DMS114 treated with DMSO at 0.1 percent for 48 hours (cell line): ENCODE measurements at regions not wholly inside any gene's neighbourhood (a gene's known extent, or its start where the extent isn't known, plus 50 kb on each side); places are given as distances from the start of the nearest gene placed in this dataset.
"Not testable (repeated sequence)": the region's sequence is repeated elsewhere in the genome, so short reads cannot be mapped to it uniquely, and the experiment has no call there.

Source experiments
- DNase-seq: peaks from one replicate; lab custom pipeline; 2025; ENCODE audit not compliant: unreplicated experiment; lab: John Stamatoyannopoulos, UW

DNA sequence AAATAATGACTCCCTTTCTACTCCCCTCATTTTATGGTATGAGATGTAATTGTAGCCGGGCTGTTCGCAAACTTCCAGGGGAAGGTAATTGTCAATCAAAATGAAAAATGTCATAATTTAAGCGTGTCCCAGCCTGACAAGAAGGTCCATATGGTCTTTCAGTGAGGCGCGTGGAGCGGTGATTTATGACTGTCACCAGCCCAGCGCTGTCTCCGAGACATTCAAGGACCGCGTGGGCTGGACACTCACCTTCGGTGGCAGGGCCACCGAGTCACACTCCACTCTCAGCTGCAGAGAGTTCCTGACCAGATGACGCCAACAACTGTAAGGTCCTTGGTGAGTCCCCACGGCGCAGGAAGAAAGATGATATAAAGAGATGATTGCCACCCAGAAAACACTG lies 157.7 kb upstream of the TNRC6C start:
- no peak for DNase-seq

DNA sequence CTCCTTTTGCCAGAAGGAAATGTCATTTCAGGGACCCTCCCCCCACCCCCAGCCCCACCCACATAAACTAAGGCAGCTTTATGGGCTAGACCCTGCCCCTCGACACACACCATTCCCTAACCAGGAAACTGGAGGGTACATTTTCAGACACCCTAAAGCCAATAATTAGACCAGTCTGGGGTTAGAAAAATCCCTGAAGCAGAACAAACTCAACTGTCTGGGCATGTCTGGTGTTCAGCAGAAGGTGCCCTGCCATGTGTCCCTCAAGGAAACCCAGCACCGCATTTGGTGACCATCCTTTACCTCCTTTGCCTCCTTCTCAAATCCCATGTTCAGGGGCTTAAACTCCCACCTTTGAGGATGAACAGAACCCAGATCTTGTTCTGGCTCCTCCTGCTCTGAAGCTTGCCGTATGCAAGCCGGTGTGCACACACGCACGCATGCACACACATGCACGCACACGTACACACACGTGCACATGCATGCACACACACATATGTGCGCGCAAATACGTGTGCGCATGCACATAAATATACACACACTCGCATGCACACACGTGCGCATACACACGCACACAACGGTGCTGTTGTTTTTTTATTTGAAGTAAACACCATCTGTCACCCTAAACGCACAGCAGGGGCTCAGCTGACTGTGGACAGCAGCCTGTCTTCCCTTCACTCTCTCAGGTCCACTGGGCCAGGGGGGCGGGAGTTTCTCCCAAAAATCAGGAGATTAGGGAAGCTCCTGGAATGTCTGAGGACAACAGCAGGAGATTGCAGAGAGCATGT lies 156.8 kb upstream of the TNRC6C start:
- DNase-seq: no peak

DNA sequence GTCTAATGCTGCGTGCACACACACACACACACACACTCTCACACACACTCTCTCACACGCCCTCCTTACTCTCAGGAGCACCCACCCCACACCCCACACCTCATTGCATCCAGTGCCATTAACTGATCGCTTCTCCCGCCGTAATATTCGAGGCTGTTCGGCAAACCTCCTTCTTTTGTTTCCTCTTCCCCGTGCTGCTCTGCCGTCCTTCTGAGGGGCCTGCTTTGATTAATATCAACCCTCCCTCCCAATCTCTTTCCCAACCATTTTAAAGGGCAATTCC lies 156.2 kb upstream of the TNRC6C start:
- no peak for DNase-seq

DNA sequence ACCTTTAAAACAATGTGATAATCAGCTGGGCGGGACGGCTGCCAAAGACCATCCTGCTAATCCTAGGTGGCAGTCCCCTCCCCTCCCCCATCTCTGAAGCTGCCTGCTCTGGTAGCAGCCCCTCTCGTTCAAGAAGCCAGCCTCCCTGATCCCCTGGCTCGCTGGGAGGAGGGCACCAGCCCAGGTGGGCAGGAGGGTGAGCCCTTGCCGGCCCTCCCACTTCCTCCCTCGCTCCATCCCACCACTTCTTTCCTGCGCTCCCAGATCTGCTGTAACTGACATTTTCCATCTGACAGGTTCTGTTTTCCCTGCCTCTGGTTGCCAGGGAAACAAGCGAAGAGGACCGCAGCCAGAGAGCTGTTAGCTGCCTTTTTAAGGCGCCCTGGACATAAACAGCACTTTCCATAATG lies 155.7 kb upstream of the TNRC6C start:
- no peak for DNase-seq

DNA sequence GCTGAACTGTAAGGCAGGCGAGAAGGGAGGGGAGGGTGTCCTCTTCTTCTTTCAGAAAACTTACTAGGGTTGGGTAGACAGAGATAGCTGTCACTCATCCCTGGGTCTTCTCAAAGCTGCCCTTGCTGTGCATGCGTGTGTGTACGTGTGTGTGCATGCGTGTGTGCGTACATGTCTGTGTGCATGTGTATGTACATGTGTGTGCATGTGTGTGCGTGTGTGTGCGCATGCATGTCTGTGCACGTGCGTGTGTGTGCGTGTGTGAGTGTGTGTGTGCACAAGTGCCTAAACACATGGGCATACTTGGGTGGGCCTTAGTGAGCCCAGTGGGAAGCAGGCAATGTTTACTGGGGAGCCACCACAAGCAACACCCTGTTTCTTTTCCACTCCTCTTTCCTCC lies 154.8 kb upstream of the TNRC6C start:
- DNase-seq: no peak

DNA sequence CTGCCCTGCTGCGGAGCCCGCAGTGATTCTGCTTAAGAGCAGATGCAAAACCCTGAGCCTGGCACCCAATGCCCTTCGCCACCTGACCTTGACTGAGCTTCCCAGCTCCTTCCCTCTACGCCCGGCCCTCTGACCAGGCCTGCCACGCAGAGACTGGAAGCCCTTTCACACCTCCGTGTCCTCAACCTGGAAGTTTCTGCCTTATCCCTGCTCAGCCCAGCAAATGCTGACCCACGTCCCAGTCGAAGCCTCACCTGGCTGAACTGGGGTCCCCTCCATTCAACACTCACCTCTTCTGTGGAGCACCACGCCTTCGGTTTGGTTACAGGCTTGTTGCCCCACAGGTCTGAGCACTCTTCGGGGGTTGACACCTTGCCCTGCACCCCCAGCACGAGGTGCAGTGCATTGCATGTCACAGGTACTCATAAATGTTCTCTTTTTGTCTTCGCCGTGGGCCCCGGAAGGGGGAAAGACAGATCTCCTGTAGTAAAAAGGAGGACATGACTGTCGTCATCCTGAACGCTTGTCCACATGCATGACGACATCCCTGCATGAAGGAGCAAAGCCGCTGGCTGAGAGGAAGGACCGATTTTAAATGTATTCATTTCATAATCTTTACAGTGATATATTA lies 153.6 kb upstream of the TNRC6C start:
- DNase-seq: no peak

DNA sequence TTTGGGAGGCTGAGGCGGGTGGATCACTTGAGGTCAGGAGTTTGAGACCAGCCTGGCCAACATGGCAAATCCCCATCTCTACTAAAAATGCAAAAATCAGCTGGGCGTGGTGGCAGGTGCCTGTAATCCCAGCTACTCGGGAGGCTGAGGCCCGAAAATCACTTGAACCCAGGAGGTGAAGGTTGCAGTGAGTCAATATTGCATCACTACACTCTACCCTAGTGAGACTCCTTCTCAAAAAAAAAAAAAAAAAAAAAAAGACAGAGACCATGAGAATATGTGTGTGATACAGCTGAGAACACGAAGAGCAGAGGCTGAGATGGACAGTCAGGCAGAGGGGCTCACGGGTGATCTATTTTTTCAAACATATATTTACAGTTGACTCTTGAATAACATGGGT lies 152.5 kb upstream of the TNRC6C start:
- not testable (repeated sequence) for DNase-seq

DNA sequence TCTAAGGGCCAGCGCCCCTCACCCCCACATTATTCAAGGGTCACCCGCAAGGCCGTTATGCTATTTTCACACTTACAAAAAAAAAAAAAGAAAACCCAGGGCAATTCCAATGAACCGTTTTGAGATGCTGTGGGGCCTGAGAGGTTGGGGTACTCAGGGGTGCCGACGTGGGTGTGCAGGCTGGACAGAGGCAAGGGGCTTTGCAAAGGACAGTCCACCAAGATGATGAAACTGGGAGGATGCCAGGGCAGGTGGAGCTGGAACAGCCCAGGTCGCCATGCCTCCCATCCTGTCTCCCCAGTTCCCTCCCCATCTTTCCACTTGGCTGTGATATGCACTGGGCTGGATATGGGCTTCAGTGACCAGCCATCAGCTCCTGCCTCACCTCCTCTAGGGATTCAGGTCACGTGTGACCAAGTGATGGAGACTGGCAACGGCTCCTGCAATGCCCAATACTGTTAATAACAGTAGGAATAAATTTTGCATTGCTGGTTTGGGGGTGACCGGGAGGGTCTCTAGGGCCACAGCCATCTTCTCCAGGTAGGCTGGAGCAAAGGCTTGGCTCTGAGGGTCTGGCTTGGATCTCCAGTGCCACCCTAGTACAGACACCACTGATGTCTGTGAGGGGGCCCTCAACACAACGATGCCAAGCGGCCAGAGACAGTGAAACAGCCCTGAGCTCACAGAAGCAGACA lies 151.3 kb upstream of the TNRC6C start:
- no peak for DNase-seq

DNA sequence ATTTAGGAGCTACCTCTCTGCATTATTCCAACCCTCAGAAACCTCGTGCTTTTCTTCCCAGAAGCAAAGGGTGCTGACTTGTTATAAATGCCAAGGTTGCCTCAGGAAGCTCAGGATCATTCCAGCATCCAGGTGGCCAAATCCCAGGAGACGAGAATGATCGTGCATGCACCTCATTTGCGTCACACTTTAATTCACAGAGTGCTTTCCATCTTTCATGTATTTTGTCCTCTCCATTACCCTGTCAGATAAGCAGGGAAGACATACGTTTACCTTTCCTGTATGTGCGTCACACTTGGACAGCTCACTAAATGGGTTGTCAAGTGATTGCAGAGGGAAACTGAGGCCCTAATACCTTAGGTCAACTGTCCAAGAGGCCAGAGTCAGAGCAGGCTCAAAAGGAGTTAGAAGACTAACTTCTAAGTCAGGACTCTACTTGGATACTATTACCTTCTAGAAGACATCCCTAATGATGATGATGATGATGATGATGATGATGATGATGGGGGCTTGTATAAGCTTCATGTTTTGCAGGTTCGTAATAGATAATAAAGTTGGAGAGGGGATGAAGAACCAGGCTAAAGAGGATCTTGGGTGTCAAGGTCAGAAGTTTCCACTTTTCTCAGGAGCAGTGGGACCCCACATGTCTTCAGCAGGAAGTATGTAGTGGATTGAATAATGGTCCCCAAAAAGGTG lies 150.6 kb upstream of the TNRC6C start:
- no peak for DNase-seq

DNA sequence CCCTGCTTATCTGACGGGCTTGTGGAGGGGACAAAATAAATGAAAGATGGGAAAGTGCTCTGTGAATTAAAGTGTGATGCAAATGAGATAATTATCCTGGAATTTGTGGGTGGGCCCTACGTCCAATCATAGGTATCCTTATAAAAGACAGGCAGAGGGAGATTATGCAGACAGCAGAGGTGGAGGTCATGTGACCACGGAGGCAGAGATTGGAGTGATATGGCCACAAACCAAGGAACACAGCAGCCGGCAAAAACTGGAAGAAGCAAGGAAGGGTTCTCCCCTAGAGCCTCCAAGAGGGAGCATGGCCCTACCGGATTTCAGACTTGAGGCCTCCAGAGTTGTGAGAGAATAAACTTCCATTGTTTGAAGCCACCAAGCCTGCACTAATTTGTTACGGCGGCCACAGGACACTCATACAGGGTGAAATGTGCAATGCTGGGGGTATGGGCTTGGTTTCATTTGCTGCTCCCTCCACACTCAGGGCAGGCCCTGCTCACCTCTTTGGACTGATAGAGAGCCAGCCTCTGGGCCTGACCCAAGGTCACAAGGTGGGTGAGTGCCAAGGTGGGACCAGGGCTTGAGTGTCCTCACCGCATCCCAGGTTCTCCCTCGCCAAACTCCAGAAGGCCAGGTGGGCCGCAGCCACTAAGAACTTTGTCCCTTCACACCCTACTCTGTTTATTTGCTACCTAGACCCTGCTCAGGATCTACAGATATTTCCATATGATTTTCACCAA lies 149.6 kb upstream of the TNRC6C start:
- DNase-seq: no peak

DNA sequence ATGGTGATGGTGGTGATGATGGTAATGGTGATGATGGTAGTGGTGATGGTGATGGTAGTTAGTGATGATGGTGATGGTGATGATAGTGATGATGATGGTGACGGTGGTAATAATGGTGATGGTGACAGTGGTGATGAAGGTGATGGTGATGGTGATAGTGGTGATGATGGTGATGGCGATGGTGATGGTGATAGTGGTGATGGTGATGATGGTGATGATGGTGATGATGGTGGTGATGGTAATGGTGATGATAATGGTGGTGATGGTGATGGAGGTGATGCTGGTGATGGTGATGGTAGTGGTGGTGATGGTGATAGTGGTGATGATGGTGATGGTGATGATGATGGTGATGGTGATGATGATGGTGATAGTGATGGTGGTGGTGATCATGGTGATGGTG lies 148.7 kb upstream of the TNRC6C start:
- no peak for DNase-seq

DNA sequence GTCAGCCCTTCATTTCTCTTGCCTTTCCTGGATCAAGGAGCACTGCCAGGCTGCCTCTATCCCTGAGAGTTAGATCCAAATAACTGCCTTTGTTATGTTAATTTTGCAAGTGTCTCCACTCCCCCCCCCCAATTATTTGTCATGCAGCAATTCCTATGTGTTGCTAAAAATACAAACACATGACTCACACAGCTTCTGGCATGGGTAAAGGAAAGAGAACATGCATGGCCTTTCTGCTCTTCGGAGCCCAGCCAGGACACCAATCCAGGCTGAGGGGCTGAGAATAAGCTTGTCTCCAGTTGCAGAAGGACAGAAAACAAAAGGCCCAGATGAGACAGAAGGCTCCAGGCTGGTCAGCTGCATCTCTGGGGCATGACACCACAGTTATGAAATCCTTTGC lies 148.0 kb upstream of the TNRC6C start:
- no peak for DNase-seq

DNA sequence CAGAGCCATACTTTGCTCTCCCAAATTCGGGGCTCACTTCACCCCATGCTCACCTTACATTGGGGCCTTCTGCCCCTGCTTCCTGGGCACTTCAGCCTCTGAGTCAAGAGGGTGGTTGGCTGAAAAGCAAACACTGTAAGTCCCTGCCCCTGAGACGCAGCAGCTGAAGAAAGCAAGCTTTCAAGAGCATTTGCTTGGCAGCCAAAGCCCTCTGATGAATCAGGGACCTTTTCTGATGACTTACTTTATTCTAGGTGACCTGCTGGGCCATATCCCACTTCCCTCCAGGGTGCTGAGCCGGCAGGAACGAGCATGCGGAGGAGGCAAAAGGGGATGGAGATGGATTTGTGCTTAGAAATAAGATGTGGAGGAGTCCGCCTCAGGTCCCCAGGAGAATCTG lies 147.0 kb upstream of the TNRC6C start:
- DNase-seq: no peak

DNA sequence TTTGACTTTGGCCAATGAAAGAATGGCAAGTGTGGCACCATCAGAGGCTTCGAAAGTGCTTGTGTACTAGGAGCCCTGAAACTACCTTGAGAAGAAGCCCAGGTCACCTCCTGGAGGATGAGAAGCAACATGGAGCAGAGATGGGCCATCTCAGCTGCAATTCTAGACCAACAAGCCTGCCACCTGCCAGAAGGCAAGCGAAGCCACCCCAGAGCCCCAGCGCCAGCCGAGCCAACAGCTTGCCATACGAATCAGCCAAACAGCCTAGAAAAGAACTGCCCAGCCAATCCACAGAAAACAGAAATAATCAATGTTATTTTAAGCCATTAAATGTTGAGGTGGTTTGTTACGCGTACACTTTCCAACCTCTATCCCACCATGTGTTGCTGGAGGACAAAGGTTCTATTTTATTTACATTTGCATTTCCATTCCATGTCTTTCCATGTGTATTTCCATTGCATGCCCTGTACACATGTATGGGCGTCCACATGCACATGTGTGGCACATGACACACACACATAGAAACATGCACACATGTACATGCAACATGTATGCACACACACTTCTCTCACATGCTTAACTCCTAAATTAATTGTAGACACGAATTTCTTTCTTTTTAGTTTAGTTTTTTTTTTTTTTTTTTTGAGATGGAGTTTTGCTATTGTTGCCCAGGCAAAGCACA lies 144.3 kb upstream of the TNRC6C start:
- no peak for DNase-seq

DNA sequence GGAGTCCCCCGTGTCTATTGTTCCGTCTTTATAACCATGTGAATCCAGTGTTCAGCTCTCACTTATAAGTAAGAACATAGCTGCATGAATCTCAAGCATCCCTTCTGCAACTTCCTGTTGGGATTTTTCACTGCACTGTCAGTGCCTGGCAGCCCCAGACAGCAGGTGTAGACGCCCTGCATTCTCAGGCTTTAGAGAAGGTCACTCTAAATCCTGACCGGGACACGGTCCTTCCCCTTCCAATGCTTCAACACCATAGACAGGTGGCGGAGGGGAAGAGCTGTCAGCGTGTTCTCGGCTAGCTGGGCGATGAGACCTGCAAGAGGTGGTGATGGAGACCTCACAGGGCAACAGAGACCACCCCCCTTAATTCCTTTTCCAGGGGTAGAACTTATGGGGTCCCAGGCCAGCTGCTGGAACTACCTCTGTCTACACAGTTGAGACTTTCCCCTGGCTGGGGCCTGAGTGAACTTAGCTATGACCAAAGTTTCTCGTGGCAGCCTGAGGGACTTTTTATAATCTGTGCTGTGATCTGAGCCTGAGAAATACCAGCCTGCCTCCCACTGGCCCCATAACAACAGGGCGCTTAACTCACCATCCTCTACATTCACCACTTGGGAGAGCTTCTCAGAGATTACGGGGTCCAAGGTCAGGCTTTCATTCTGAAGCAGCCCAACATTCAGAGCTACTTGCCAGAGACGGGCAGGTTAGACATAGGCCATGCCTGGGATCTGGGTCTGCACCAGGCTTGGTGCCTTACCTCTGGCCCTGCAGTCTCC lies 143.2 kb upstream of the TNRC6C start:
- no peak for DNase-seq

DNA sequence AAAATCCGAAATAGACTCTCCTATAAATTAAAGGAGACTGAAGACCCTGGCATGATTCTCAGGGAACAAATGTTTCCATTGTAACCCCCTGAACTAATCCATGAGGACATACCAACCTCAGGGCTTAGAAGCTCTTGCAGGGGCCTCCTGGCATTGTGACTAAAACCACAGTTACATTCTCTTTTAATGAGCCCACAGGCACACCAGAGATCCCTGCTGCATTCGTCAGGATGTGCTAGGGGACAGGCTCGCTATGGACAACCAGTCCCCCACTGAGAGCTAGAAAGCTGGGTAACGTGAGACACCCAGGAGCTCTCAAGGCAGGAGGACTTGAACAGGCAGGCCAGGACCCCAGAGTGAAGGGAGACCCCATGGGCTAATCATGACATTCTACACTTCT lies 140.6 kb upstream of the TNRC6C start:
- no peak for DNase-seq

DNA sequence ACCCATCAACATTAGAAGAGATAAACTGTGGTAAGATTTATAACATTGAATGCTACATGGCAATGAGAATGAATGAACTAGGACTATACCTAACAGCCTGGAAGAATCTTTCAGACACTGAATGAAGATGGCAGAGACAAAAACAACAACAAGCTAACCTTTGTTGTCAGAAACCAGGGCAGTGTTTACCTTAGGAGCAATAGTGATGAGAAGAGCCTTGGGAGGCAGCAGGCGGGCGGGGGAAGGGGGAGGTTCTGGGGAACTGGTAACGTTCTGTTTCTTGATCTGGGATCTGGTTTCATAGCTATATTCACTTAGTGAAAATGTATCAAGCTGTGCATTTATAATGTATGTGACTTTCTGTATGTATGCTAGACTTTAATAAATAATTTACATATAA lies 139.0 kb upstream of the TNRC6C start:
- DNase-seq: no peak

DNA sequence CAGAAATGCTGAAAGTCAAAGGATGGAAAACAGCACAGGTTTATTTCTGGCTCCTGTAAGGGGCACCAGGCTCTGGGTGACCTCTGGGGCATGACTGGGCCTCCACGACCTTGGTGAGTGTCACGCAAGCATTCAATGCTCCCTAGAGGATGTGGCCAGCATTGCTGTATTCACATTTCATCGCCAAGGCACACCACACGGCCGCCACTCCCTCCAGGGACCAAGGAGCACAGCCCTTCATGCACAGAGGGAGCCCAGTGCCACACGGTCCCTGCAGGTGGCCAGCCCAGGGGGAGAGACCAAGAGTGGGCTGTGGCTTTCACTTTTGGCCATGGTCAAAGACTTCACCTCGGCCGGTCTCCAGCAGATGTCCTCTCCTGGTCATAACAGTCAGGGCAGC lies 137.4 kb upstream of the TNRC6C start:
- no peak for DNase-seq

DNA sequence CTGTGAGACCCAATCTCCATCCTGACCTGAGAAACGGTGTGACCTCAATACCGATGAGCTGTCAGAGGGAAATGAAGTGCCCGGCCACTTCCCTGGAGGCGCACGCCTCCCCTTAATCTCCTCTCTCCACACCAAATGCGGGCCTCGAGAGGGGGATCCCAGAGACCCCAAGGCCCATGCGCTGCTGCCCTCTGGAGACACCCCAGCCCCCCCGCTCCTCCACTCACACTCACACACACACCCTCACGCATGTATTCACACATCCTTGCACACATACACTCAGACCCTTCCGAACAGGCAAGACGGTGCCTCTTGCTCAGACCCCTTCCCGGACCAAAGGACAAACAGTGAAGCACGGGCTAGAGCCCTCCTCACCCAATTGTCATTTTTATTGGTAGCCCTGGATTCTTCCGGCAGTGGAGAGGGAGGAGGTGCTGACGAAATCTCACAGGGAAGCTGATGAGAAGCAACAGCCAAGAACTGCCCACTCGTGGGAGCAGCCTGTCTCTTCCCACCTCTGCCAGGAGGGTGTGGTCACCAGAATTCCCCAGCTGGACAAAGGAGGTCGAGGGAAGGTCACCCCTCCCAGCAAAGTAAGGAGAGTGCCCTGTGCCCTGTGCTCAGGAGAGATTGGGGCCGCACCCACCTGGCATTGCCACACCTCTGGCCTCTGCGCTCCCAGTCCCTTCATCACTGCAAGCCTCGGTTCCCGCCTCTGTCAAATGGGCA lies 136.0 kb upstream of the TNRC6C start:
- DNase-seq: no peak
